DND-41 (cell line): ENCODE measurements at regions not wholly inside any gene's neighbourhood (a gene's known extent, or its start where the extent isn't known, plus 50 kb on each side); places are given as distances from the start of the nearest gene placed in this dataset.

Source experiments
- ATAC-seq: fragments of 200-7000 bp; cut with Tn5 transposase; 3 replicates; pipeline ENCODE4 v1.9.1; 2021; ENCODE audit warnings: low read depth; ENCODE audit not compliant: insufficient read depth
- DNase-seq: peaks from one replicate; pipeline ENCODE4 v3.0.0-alpha.2; 2020
- H2AFZ ChIP-seq: 2 replicates; pipeline ENCODE4 v1.6.0; 2012; ENCODE audit warnings: low read depth, low read length
- H3K27ac ChIP-seq: 2 replicates; pipeline ENCODE4 v1.5.1; 2012; ENCODE audit warnings: low read length, inconsistent platforms
- H3K27me3 ChIP-seq: fragments of 200-600 bp; sonication (generic); 2 replicates; pipeline ENCODE4 v1.6.0; 2012; ENCODE audit warnings: low read length, mild to moderate bottlenecking, inconsistent platforms; ENCODE audit not compliant: insufficient read depth, poor library complexity
- H3K36me3 ChIP-seq: 2 replicates; pipeline ENCODE4 v1.5.1; 2012; ENCODE audit warnings: low read length, inconsistent platforms; ENCODE audit not compliant: insufficient read depth
- H3K4me1 ChIP-seq: 2 replicates; pipeline ENCODE4 v1.5.1; 2012; ENCODE audit warnings: mild to moderate bottlenecking, low read length; ENCODE audit not compliant: insufficient read depth
- H3K4me2 ChIP-seq: 2 replicates; pipeline ENCODE4 v1.6.0; 2012; ENCODE audit warnings: mild to moderate bottlenecking, moderate library complexity, low read length, inconsistent platforms; ENCODE audit not compliant: insufficient read depth
- H3K4me3 ChIP-seq, 2 experiments: fragments of 200-600 bp in 1 of 2; shearing (Covaris generic) in 1 of 2; 2 replicates each; pipeline ENCODE4 v1.5.1; 2012 to 2016; ENCODE audit warnings: inconsistent platforms in 2 of 2, low read length in 2 of 2, mild to moderate bottlenecking in 2 of 2, low read depth in 1 of 2, moderate library complexity in 1 of 2
- H3K79me2 ChIP-seq: 2 replicates; pipeline ENCODE4 v1.6.0; 2012; ENCODE audit warnings: low read length, inconsistent platforms; ENCODE audit not compliant: insufficient read depth
- H3K9ac ChIP-seq: 2 replicates; pipeline ENCODE4 v1.6.0; 2012; ENCODE audit warnings: low read depth, mild to moderate bottlenecking, inconsistent platforms, low read length, moderate library complexity
- H3K9me3 ChIP-seq: 2 replicates; pipeline ENCODE4 v1.5.1; 2012; ENCODE audit warnings: low read length, moderate library complexity, mild to moderate bottlenecking, inconsistent platforms; ENCODE audit not compliant: insufficient read depth, severe bottlenecking
- H4K20me1 ChIP-seq: 2 replicates; pipeline ENCODE4 v1.6.0; 2012; ENCODE audit warnings: low read length; ENCODE audit not compliant: insufficient read depth
- EZH2 ChIP-seq: IDR thresholded peaks from 3 replicates; pipeline ENCODE4 v1.6.1; 2012; ENCODE audit warnings: borderline replicate concordance, low read depth, mild to moderate bottlenecking, moderate library complexity, low read length, inconsistent platforms; ENCODE audit not compliant: severe bottlenecking
- TF ChIP-seq, protein P1 (sequence below): IDR thresholded peaks from 2 replicates; pipeline ENCODE4 v1.5.1; 2012; ENCODE audit warnings: borderline replicate concordance, low read length, moderate library complexity, mild to moderate bottlenecking; ENCODE audit not compliant: poor library complexity, severe bottlenecking; ENCODE audit errors: extremely low read depth

- DNase-seq (no peak), ATAC-seq (no peak)
- H3K9ac ChIP-seq, result no peak overlapping the region
- TF ChIP-seq, protein P1, sequence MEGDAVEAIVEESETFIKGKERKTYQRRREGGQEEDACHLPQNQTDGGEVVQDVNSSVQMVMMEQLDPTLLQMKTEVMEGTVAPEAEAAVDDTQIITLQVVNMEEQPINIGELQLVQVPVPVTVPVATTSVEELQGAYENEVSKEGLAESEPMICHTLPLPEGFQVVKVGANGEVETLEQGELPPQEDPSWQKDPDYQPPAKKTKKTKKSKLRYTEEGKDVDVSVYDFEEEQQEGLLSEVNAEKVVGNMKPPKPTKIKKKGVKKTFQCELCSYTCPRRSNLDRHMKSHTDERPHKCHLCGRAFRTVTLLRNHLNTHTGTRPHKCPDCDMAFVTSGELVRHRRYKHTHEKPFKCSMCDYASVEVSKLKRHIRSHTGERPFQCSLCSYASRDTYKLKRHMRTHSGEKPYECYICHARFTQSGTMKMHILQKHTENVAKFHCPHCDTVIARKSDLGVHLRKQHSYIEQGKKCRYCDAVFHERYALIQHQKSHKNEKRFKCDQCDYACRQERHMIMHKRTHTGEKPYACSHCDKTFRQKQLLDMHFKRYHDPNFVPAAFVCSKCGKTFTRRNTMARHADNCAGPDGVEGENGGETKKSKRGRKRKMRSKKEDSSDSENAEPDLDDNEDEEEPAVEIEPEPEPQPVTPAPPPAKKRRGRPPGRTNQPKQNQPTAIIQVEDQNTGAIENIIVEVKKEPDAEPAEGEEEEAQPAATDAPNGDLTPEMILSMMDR, result no peak
- no peak for TF ChIP-seq EZH2
- H3K27ac ChIP-seq, result no peak overlapping the region
- no peaks in the 10 kb centered on the region for H3K4me1 ChIP-seq
- H4K20me1 ChIP-seq, result no peaks in the 10 kb centered on the region
- H3K79me2 ChIP-seq, result no peaks in the 10 kb centered on the region
- no peak overlapping the region for H2AFZ ChIP-seq
- no peak overlapping the region for H3K4me2 ChIP-seq
- no peak overlapping the region for H3K4me3 ChIP-seq
- H3K27me3 ChIP-seq, result peaks cover 4% of the 10 kb centered on the region
- H3K9me3 ChIP-seq, result no peaks in the 10 kb centered on the region
- no peaks in the 10 kb centered on the region for H3K36me3 ChIP-seq
These were observed 190.1 kb downstream of the LMO4 start for GRCh38 chr1:87518794-87519193.

GRCh38 chr1:87521452-87521851, 192.8 kb downstream of the LMO4 start:
- ATAC-seq (no peak), DNase-seq (no peak)
- H3K36me3 ChIP-seq, result no peaks in the 10 kb centered on the region
- H3K4me1 ChIP-seq, result no peaks in the 10 kb centered on the region
- no peak overlapping the region for H3K27ac ChIP-seq
- H3K79me2 ChIP-seq, result no peaks in the 10 kb centered on the region
- H3K9me3 ChIP-seq, result no peaks in the 10 kb centered on the region
- H3K9ac ChIP-seq, result no peak overlapping the region
- H3K4me3 ChIP-seq, result no peak overlapping the region
- H3K4me2 ChIP-seq, result no peak overlapping the region
- no peaks in the 10 kb centered on the region for H4K20me1 ChIP-seq
- peaks cover 4% of the 10 kb centered on the region for H3K27me3 ChIP-seq
- TF ChIP-seq, protein P1, result no peak
- no peak for TF ChIP-seq EZH2
- H2AFZ ChIP-seq, result no peak overlapping the region

DNA sequence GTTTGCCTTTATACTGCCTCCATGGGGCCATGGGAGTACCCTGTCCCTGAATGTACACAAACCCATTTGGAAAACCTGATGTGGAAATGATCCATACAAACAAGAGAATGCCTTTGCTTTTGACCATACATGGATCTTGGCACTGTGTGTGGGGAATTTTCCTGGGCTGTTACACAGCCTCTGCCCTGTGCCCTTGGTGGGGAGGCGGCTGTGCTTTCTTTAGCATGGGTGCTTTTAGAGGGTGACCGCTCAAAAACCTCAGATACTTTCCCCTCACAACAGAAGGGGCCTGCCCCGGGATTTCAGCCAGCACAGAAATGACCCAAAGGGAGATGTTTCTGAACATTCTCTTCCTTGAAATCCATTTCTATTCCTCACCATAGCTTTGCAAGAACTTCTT, 194.8 kb downstream of the LMO4 start:
- H3K9ac ChIP-seq, result no peak overlapping the region
- no peak overlapping the region for H3K27ac ChIP-seq
- H2AFZ ChIP-seq, result no peak overlapping the region
- H3K4me3 ChIP-seq, result no peak overlapping the region
- ATAC-seq (no peak), DNase-seq (no peak)
- TF ChIP-seq, protein P1, result no peak
- TF ChIP-seq EZH2, result no peak
- peaks cover 4% of the 10 kb centered on the region for H3K27me3 ChIP-seq
- H3K4me1 ChIP-seq, result no peaks in the 10 kb centered on the region
- H3K79me2 ChIP-seq, result no peaks in the 10 kb centered on the region
- no peaks in the 10 kb centered on the region for H4K20me1 ChIP-seq
- no peaks in the 10 kb centered on the region for H3K36me3 ChIP-seq
- H3K4me2 ChIP-seq, result no peak overlapping the region
- no peaks in the 10 kb centered on the region for H3K9me3 ChIP-seq
